T-helper 1 cell treated with Interleukin-12 subunit alpha and Interleukin-12 subunit beta and Interleukin-4 antibody, amounts not matched to agents 30 ng/mL and 1 ng/mL, for 36 hours (primary cell): ENCODE measurements at regions not wholly inside any gene's neighbourhood (a gene's known extent, or its start where the extent isn't known, plus 50 kb on each side); places are given as distances from the start of the nearest gene placed in this dataset.

Experiments
- intact Hi-C: fragments of 100-400 bp; cut with micrococcal nuclease; formaldehyde crosslinking; loops from one replicate; pipeline ENCODE4 v1.15.1; 2024

GRCh38 chr14:104510794-104511611, 68.6 kb upstream of the C14orf180 start:
- intact Hi-C loops, result no loop called here

GRCh38 chr14:104512061-104512460, 67.5 kb upstream of the C14orf180 start:
- intact Hi-C loops, result no loop called here

GRCh38 chr14:104512771-104513640, 66.6 kb upstream of the C14orf180 start:
- intact Hi-C loops, result no loop called here

GRCh38 chr14:104513641-104514046, 65.9 kb upstream of the C14orf180 start:
- intact Hi-C loops, result no loop called here

GRCh38 chr14:104514156-104514848, 65.3 kb upstream of the C14orf180 start:
- intact Hi-C loops, result no loop called here

- intact Hi-C loops, result no loop called here
These were observed 64.3 kb upstream of the C14orf180 start for GRCh38 chr14:104515059-104515810.

GRCh38 chr14:104515811-104516780, 63.5 kb upstream of the C14orf180 start:
- intact Hi-C loops, result no loop called here

GRCh38 chr14:104516906-104517305, 62.7 kb upstream of the C14orf180 start:
- intact Hi-C loops, result no loop called here

GRCh38 chr14:104517426-104517825, 62.1 kb upstream of the C14orf180 start:
- intact Hi-C loops, result no loop called here

- intact Hi-C loops, result no loop called here
These were observed 61.7 kb upstream of the C14orf180 start for GRCh38 chr14:104517867-104518266.

- intact Hi-C loops, result no loop called here
These were observed 60.8 kb upstream of the C14orf180 start for GRCh38 chr14:104518659-104519350.

GRCh38 chr14:104519721-104520120, 59.8 kb upstream of the C14orf180 start:
- intact Hi-C loops, result no loop called here

GRCh38 chr14:104520620-104521410, 58.7 kb upstream of the C14orf180 start:
- intact Hi-C loops, result no loop called here

GRCh38 chr14:104521816-104522745, 57.5 kb upstream of the C14orf180 start:
- intact Hi-C loops, result no loop called here

- intact Hi-C loops, result no loop called here
These were observed 56.5 kb upstream of the C14orf180 start for GRCh38 chr14:104522926-104523545.

GRCh38 chr14:104523546-104523935, 56.0 kb upstream of the C14orf180 start:
- intact Hi-C loops, result no loop called here

- intact Hi-C loops, result no loop called here
These were observed 54.8 kb upstream of the C14orf180 start for GRCh38 chr14:104524726-104525125.
